GM12878 (cell line): ENCODE measurements at regions not wholly inside any gene's neighbourhood (a gene's known extent, or its start where the extent isn't known, plus 50 kb on each side); places are given as distances from the start of the nearest gene placed in this dataset.

Source experiments
- ATAC-seq: fragments of 200-7000 bp; cut with Tn5 transposase; 3 replicates; pipeline ENCODE4 v1.9.1; 2020; ENCODE audit warnings: mild to moderate bottlenecking, moderate library complexity
- BruUV-seq: library from RNA; stranded (reverse); fragments of 400-500 nt; replicated peaks from 2 replicates; lab custom pipeline; 2021; lab: Mats Ljungman, UMichigan
- CTCF ChIA-PET: fragments of 300-600 bp; sonication (Branson Sonifier 250); formaldehyde crosslinking; extraction: SDS; loops from one replicate; lab custom pipeline; 2021; ENCODE audit warnings: inconsistent platforms; lab: Yijun Ruan, JAX
- POLR2A ChIA-PET: fragments of 350-600 bp; formaldehyde crosslinking; extraction: SDS; loops from one replicate; lab custom pipeline; 2021; ENCODE audit warnings: inconsistent platforms; lab: Charles Lee
- RAD21 ChIA-PET: fragments of 300-600 bp; sonication (Branson Sonifier 250); formaldehyde crosslinking; loops from one replicate; lab custom pipeline; 2023; ENCODE audit warnings: antibody characterized with exemption; ENCODE audit not compliant: unreplicated experiment; lab: Charles Lee
- SMC1A ChIA-PET: fragments of 300-600 bp; sonication (Branson Sonifier 250); formaldehyde crosslinking; loops from one replicate; lab custom pipeline; 2023; ENCODE audit not compliant: unreplicated experiment, uncharacterized antibody; lab: Charles Lee
- DNase-seq: peaks from one replicate; pipeline ENCODE4 v3.0.0-alpha.2; 2011; ENCODE audit warnings: low read depth, low spot score
- FAIRE-seq: peaks from 3 replicates; lab custom pipeline; 2011; peaks lifted over from hg19 to GRCh38; lab: Jason Lieb, UNC
- H2AFZ ChIP-seq: 2 replicates; pipeline ENCODE4 v1.6.0; 2011; ENCODE audit warnings: low read depth, low read length, control low read depth; ENCODE audit not compliant: control insufficient read depth
- H3K27ac ChIP-seq: 2 replicates; pipeline ENCODE4 v1.5.1; 2011; ENCODE audit warnings: control low read depth; ENCODE audit not compliant: control insufficient read depth, insufficient read depth
- H3K27me3 ChIP-seq, 2 experiments: replicated peaks in 1 of 2; 2 replicates each; pipeline versions ENCODE4 v1.6.0 to v1.6.1; 2011; ENCODE audit warnings: low read length in 1 of 2; ENCODE audit not compliant: control insufficient read depth in 2 of 2, insufficient read depth in 2 of 2
- H3K36me3 ChIP-seq, 2 experiments: 2 replicates each; pipeline ENCODE4 v1.5.1; 2011; ENCODE audit warnings: low read length in 1 of 2; ENCODE audit not compliant: control insufficient read depth in 2 of 2, insufficient read depth in 2 of 2
- H3K4me1 ChIP-seq: 2 replicates; pipeline ENCODE4 v1.6.1; 2011; ENCODE audit warnings: mild to moderate bottlenecking, low read length, moderate library complexity, mixed read lengths; ENCODE audit not compliant: control insufficient read depth, insufficient read depth
- H3K4me2 ChIP-seq: 2 replicates; pipeline ENCODE4 v1.6.0; 2011; ENCODE audit warnings: control low read depth; ENCODE audit not compliant: control insufficient read depth, insufficient read depth
- H3K4me3 ChIP-seq: fragments of 200-600 bp; sonication (generic); 2 replicates; pipeline ENCODE4 v1.5.1; 2016
- H3K79me2 ChIP-seq: 2 replicates; pipeline ENCODE4 v1.6.0; 2011; ENCODE audit warnings: low read length; ENCODE audit not compliant: control insufficient read depth, insufficient read depth
- H3K9ac ChIP-seq: 2 replicates; pipeline ENCODE4 v1.8.0; 2011; ENCODE audit warnings: low read length, control low read depth, mixed read lengths; ENCODE audit not compliant: control insufficient read depth, insufficient read depth
- H3K9me3 ChIP-seq: replicated peaks from 3 replicates; pipeline ENCODE4 v1.5.1; 2011; ENCODE audit warnings: mild to moderate bottlenecking, low read length; ENCODE audit not compliant: control insufficient read depth, insufficient read depth
- H4K20me1 ChIP-seq: 2 replicates; pipeline ENCODE4 v1.6.0; 2011; ENCODE audit not compliant: control insufficient read depth, insufficient read depth
- BACH1 ChIP-seq: fragments of 450-650 bp; IDR thresholded peaks from 2 replicates; pipeline ENCODE4 v1.6.1; 2017; ENCODE audit warnings: mild to moderate bottlenecking, borderline replicate concordance
- CBX5 ChIP-seq: sonication (generic); IDR thresholded peaks from 2 replicates; pipeline ENCODE4 v1.6.1; 2016; ENCODE audit warnings: low read depth, moderate library complexity, mild to moderate bottlenecking, inconsistent platforms
- CHD1 ChIP-seq: IDR thresholded peaks from 2 replicates; pipeline ENCODE4 v1.6.1; 2012; ENCODE audit warnings: low read depth, low read length, improper control_type of control experiment
- DPF2 ChIP-seq: fragments of 450-650 bp; IDR thresholded peaks from 2 replicates; pipeline ENCODE4 v1.6.1; 2017; ENCODE audit warnings: mild to moderate bottlenecking
- ELK1 ChIP-seq: IDR thresholded peaks from 2 replicates; pipeline ENCODE4 v1.6.1; 2012; ENCODE audit warnings: low read depth, low read length, improper control_type of control experiment
- HDGF ChIP-seq: fragments of 450-650 bp; IDR thresholded peaks from 2 replicates; pipeline ENCODE4 v1.6.1; 2016; ENCODE audit warnings: antibody characterized with exemption
- IRF4 ChIP-seq: IDR thresholded peaks from 2 replicates; pipeline ENCODE4 v1.6.1; 2011; ENCODE audit warnings: low read depth, low read length
- MTA2 ChIP-seq: fragments of 450-650 bp; IDR thresholded peaks from 2 replicates; pipeline ENCODE4 v1.6.1; 2016; ENCODE audit warnings: low read depth, mild to moderate bottlenecking, moderate library complexity
- PBX3 ChIP-seq: IDR thresholded peaks from 2 replicates; pipeline ENCODE4 v1.6.1; 2011; ENCODE audit warnings: mild to moderate bottlenecking, low read depth, low read length, moderate library complexity; ENCODE audit not compliant: insufficient replicate concordance
- RBBP5 ChIP-seq: fragments of 200-600 bp; sonication (generic); conservative IDR thresholded peaks from 2 replicates; pipeline ENCODE4 v1.6.1; 2016
- RCOR1 ChIP-seq: conservative IDR thresholded peaks from 2 replicates; pipeline ENCODE4 v1.6.1; 2012; ENCODE audit warnings: low read depth, low read length, improper control_type of control experiment
- REST ChIP-seq: IDR thresholded peaks from 2 replicates; pipeline ENCODE4 v1.6.1; 2012; ENCODE audit warnings: mild to moderate bottlenecking, low read depth, low read length
- SP1 ChIP-seq: IDR thresholded peaks from one replicate; pipeline ENCODE4 v1.6.1; 2011; ENCODE audit warnings: low read depth, low read length
- YY1 ChIP-seq: IDR thresholded peaks from 2 replicates; pipeline ENCODE4 v1.6.1; 2011; ENCODE audit warnings: low read depth, mild to moderate bottlenecking, low read length
- WGBS: methylation state at CpG from one replicate; pipeline ENCODE4 v1.1.6; 2016; ENCODE audit warnings: low lambda C conversion rate; ENCODE audit not compliant: insufficient replicate concordance, insufficient coverage; ENCODE audit errors: missing lambda C conversion rate; 5-methylcytosine and 5-hydroxymethylcytosine counted together
- in situ Hi-C: fragments of 300-500 bp; cut with MboI; formaldehyde crosslinking; loops from 9 replicates; pipeline ENCODE4 v1.14.3; 2018; ENCODE audit warnings: mixed read lengths
- intact Hi-C: fragments of 100-400 bp; cut with micrococcal nuclease; formaldehyde crosslinking; loops from one replicate; pipeline ENCODE4 v1.14.2; 2022; ENCODE audit not compliant: unreplicated experiment
- TF ChIP-seq, protein P1 (sequence below): fragments of 450-650 bp; formaldehyde crosslinking; IDR thresholded peaks from 2 replicates; pipeline ENCODE4 v1.5.0; 2022; ENCODE audit warnings: mild to moderate bottlenecking, missing genetic modification characterization

GRCh38 chr2:16294791-16295190 is 354.4 kb downstream of the MYCN start:
- no peak overlapping the region for H3K4me2 ChIP-seq
- TF ChIP-seq CHD1 (no peak), CBX5 (no peak), HDGF (no peak), ELK1 (no peak), RBBP5 (no peak), PBX3 (no peak), REST (no peak), RCOR1 (no peak), SP1 (no peak), MTA2 (no peak), BACH1 (no peak), YY1 (no peak), IRF4 (no peak), DPF2 (no peak)
- TF ChIP-seq, protein P1, sequence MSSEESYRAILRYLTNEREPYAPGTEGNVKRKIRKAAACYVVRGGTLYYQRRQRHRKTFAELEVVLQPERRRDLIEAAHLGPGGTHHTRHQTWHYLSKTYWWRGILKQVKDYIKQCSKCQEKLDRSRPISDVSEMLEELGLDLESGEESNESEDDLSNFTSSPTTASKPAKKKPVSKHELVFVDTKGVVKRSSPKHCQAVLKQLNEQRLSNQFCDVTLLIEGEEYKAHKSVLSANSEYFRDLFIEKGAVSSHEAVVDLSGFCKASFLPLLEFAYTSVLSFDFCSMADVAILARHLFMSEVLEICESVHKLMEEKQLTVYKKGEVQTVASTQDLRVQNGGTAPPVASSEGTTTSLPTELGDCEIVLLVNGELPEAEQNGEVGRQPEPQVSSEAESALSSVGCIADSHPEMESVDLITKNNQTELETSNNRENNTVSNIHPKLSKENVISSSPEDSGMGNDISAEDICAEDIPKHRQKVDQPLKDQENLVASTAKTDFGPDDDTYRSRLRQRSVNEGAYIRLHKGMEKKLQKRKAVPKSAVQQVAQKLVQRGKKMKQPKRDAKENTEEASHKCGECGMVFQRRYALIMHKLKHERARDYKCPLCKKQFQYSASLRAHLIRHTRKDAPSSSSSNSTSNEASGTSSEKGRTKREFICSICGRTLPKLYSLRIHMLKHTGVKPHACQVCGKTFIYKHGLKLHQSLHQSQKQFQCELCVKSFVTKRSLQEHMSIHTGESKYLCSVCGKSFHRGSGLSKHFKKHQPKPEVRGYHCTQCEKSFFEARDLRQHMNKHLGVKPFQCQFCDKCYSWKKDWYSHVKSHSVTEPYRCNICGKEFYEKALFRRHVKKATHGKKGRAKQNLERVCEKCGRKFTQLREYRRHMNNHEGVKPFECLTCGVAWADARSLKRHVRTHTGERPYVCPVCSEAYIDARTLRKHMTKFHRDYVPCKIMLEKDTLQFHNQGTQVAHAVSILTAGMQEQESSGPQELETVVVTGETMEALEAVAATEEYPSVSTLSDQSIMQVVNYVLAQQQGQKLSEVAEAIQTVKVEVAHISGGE = no peak

More at GRCh38 chr2:16294791-16295190, 354.4 kb downstream of the MYCN start:
- Histone ChIP-seq H3K9ac (no peak overlapping the region), H3K79me2 (no peaks in the 10 kb centered on the region), H3K27ac (no peak overlapping the region), H2AFZ (no peak overlapping the region), H3K36me3 (no peaks in the 10 kb centered on the region), H3K4me1 (no peaks in the 10 kb centered on the region), H3K4me3 (no peak overlapping the region), H3K9me3 (no peaks in the 10 kb centered on the region), H4K20me1 (no peaks in the 10 kb centered on the region), H3K27me3 (no peaks in the 10 kb centered on the region)
- intact Hi-C loops (no loop called here), in situ Hi-C loops (no loop called here)
- no peak for DNase-seq
- ChIA-PET CTCF (interaction anchor here (0.6 kb wide), 1 partner anchor 520 kb away, joined by 5 read pairs; no protein-coding TSS in a partner anchor), RAD21 (no interaction called here), POLR2A (no interaction called here), SMC1A (no interaction called here)
- no TSS peak for BruUV-seq
- no peak for FAIRE-seq
- ATAC-seq = no peak
- WGBS = 50% methylated on average over 7 of the region's 7 CpGs
